Smooth muscle cell (in vitro differentiated cells): ENCODE measurements at regions not wholly inside any gene's neighbourhood (a gene's known extent, or its start where the extent isn't known, plus 50 kb on each side); places are given as distances from the start of the nearest gene placed in this dataset. TPM values are rescaled to one million over a fixed set of nuclear protein-coding genes. Genes with fewer than 3 reads are reported as not detected.

Experiments
- DNase-seq: peaks from one replicate; lab custom pipeline; 2025; ENCODE audit not compliant: unreplicated experiment; lab: John Stamatoyannopoulos, UW
- H2AFZ ChIP-seq: fragments of 200-600 bp; sonication (generic); 2 replicates; pipeline ENCODE4 v1.6.0; 2016; ENCODE audit warnings: antibody characterized with exemption, low read depth, mild to moderate bottlenecking
- H3F3A ChIP-seq: fragments of 200-600 bp; sonication (generic); 2 replicates; pipeline ENCODE4 v1.6.0; 2017; ENCODE audit warnings: antibody characterized with exemption, low read depth
- H3K27ac ChIP-seq: fragments of 200-600 bp; sonication (generic); 2 replicates; pipeline ENCODE4 v1.5.1; 2016; ENCODE audit warnings: low read depth, mild to moderate bottlenecking
- H3K27me3 ChIP-seq: fragments of 200-600 bp; sonication (generic); 2 replicates; pipeline ENCODE4 v1.6.1; 2016; ENCODE audit warnings: low read depth, mild to moderate bottlenecking
- H3K36me3 ChIP-seq: fragments of 200-600 bp; sonication (generic); 2 replicates; pipeline ENCODE4 v1.5.1; 2016; ENCODE audit warnings: low read depth
- H3K4me1 ChIP-seq: fragments of 200-600 bp; sonication (generic); 2 replicates; pipeline ENCODE4 v1.5.1; 2016; ENCODE audit warnings: low read depth
- H3K4me2 ChIP-seq: fragments of 200-600 bp; sonication (generic); 2 replicates; pipeline ENCODE4 v1.6.0; 2016; ENCODE audit warnings: mild to moderate bottlenecking
- H3K4me3 ChIP-seq: fragments of 200-600 bp; sonication (generic); 2 replicates; pipeline ENCODE4 v1.5.1; 2016; ENCODE audit warnings: mild to moderate bottlenecking
- H3K79me2 ChIP-seq: fragments of 200-600 bp; sonication (generic); 2 replicates; pipeline ENCODE4 v1.6.0; 2016; ENCODE audit warnings: low read depth, mild to moderate bottlenecking
- H3K9ac ChIP-seq: fragments of 200-600 bp; sonication (generic); 2 replicates; pipeline ENCODE4 v1.6.0; 2016; ENCODE audit warnings: low read depth
- H3K9me3 ChIP-seq: fragments of 200-600 bp; sonication (generic); replicated peaks from 2 replicates; pipeline ENCODE4 v1.5.1; 2016; ENCODE audit warnings: low read depth
- H4K20me1 ChIP-seq: fragments of 200-600 bp; sonication (generic); 2 replicates; pipeline ENCODE4 v1.6.0; 2016; ENCODE audit warnings: low read depth
- WGBS: methylation state at CpG from one replicate; pipeline ENCODE4 v1.1.7; 2016; ENCODE audit warnings: low lambda C conversion rate; 5-methylcytosine and 5-hydroxymethylcytosine counted together
- microRNA counts: library from miRNA; unstranded; fragments of <30 nt; microRNA quantifications from one replicate; lab custom pipeline; 2016
- microRNA-seq: library from miRNA; unstranded; fragments of <30 nt; microRNA quantifications from one replicate; pipeline ENCODE4, GENCODE V29; 2016; ENCODE audit warnings: borderline number of aligned reads
- small RNA-seq: library from RNA; depleted of rRNA; stranded (forward); fragments of <200 nt; gene quantifications from one replicate; pipeline ENCODE3, GENCODE V24; 2014
- TF ChIP-seq, protein P1 (sequence below): fragments of 200-600 bp; sonication (generic); IDR thresholded peaks from 2 replicates; pipeline ENCODE4 v1.5.1; 2017; ENCODE audit warnings: borderline replicate concordance, mild to moderate bottlenecking, antibody characterized with exemption; ENCODE audit not compliant: insufficient read depth, poor library complexity, severe bottlenecking

DNA sequence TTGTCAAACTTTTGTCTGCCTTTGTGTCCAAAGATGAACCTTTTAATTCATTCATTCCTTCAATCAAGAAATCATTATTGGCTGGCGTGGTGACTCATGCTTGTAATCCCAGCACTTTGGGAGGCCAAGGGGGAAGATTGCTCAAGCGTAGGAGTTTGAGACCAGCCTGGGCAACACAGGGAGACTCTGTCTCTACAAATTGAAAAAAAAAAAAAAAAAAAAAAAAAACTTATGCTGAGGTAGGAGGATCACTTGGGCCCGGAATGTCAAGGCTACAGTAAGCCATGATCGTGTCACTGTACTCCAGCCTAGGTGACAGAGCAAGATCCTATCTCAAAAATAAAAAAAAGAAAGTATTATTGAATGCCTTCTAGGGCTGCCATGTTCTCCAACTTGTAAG, 51.3 kb upstream of the CXADR start:
- Histone ChIP-seq H3K27ac (peak overlapping the region; percentile 92), H3K4me3 (no peak overlapping the region), H3K4me1 (peaks cover 9% of the 10 kb centered on the region), H3K9ac (peak overlapping the region; percentile 13), H3F3A (peaks cover 27% of the 10 kb centered on the region), H3K4me2 (peak overlapping the region; percentile 58), H3K79me2 (no peaks in the 10 kb centered on the region), H2AFZ (no peak overlapping the region), H3K36me3 (no peaks in the 10 kb centered on the region), H3K9me3 (no peaks in the 10 kb centered on the region), H4K20me1 (no peaks in the 10 kb centered on the region), H3K27me3 (no peaks in the 10 kb centered on the region)
- TF ChIP-seq, protein P1, sequence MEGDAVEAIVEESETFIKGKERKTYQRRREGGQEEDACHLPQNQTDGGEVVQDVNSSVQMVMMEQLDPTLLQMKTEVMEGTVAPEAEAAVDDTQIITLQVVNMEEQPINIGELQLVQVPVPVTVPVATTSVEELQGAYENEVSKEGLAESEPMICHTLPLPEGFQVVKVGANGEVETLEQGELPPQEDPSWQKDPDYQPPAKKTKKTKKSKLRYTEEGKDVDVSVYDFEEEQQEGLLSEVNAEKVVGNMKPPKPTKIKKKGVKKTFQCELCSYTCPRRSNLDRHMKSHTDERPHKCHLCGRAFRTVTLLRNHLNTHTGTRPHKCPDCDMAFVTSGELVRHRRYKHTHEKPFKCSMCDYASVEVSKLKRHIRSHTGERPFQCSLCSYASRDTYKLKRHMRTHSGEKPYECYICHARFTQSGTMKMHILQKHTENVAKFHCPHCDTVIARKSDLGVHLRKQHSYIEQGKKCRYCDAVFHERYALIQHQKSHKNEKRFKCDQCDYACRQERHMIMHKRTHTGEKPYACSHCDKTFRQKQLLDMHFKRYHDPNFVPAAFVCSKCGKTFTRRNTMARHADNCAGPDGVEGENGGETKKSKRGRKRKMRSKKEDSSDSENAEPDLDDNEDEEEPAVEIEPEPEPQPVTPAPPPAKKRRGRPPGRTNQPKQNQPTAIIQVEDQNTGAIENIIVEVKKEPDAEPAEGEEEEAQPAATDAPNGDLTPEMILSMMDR: no peak
- no peak for DNase-seq
- 26% methylated on average over 4 of the region's 4 CpGs for WGBS

DNA sequence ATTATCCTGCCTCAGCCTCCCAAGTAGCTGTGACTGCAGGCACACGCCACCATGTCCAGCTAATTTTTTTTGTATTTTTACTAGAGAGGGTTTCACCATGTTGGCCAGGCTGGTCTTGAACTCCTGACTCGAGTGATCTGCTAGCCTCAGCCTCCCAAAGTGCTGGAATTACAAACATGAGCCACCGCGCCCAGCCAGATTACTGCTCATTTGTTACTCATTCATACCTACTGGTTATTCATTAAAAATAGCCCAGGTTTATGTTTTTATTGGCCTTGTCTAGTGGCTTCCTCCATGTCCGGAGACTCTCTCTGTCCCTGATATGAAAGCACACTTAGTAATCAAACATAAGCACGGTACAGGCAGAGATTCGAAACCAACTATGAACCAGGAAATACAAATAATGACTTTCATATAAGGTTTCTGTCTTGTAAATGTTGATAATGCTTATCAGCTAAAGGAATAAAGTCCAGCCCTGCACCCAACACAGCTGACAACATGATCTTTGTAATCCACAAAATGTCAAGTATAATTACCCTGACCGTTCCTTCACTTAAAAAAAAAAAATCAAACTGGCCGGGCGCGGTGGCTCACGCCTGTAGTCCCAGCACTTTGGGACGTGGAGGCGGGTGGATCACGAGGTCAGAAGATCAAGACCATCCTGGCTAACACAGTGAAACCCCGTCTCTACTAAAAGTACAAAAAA, 50.4 kb upstream of the CXADR start:
- Histone ChIP-seq H3K4me2 (peak overlapping the region; percentile 9), H3K27me3 (no peaks in the 10 kb centered on the region), H3K36me3 (no peaks in the 10 kb centered on the region), H2AFZ (no peak overlapping the region), H3K4me3 (no peak overlapping the region), H4K20me1 (no peaks in the 10 kb centered on the region), H3K9ac (peak overlapping the region; percentile 13), H3K9me3 (no peaks in the 10 kb centered on the region), H3K4me1 (peaks cover 15% of the 10 kb centered on the region), H3K27ac (peak overlapping the region; percentile 92), H3K79me2 (no peaks in the 10 kb centered on the region), H3F3A (peaks cover 34% of the 10 kb centered on the region)
- WGBS: 52% methylated on average over 16 of the region's 16 CpGs
- no peak for DNase-seq
- TF ChIP-seq, protein P1: no peak

MicroRNAs in the stretch of these regions (microRNA counts, 767-probe panel; counts per million panel counts)
- microRNA hsa-let-7c (lab: Ali Mortazavi, UCI) (183 counts per million), microRNA hsa-miR-99a-5p (lab: Ali Mortazavi, UCI) (183 counts per million)

Small RNAs in the stretch of these regions (microRNA-seq; reads per million reads assigned to microRNA genes)
- gene MIR125B2: 65.5 reads per million, percentile 48 among the genes with 10 or more reads in this experiment
- 249 reads per million, percentile 67 among the genes with 10 or more reads in this experiment for gene MIR99A
- 33.3 reads per million, percentile 39 among the genes with 10 or more reads in this experiment for gene MIRLET7C

Small RNAs in the stretch of these regions (small RNA-seq; reads per million reads assigned to genes)
- gene MIR125B2: 3.1 reads per million, percentile 53 among the genes with 10 or more reads in this experiment
- gene MIR99A: 0.89 reads per million, percentile 28 among the genes with 10 or more reads in this experiment
- 0.63 reads per million, percentile 22 among the genes with 10 or more reads in this experiment for gene MIRLET7C
- gene RNU1-98P: not detected
- gene RNU6-113P: not detected
- gene RNU6-426P: not detected
- gene SNORD74B: not detected
